NCI-H2107 treated with DMSO at 0.1 percent for 48 hours (cell line): ENCODE measurements at regions not wholly inside any gene's neighbourhood (a gene's known extent, or its start where the extent isn't known, plus 50 kb on each side); places are given as distances from the start of the nearest gene placed in this dataset.

Experiments
- DNase-seq: peaks from one replicate; lab custom pipeline; 2025; ENCODE audit not compliant: unreplicated experiment; lab: John Stamatoyannopoulos, UW

GRCh38 chr18:30376515-30376914 lies 666.0 kb downstream of the DSC3 start:
- DNase-seq: no peak

- no peak for DNase-seq
Measured at GRCh38 chr18:30361864-30362540, 680.5 kb downstream of the DSC3 start.

GRCh38 chr18:30359521-30359920 lies 683.0 kb downstream of the DSC3 start:
- DNase-seq: no peak

GRCh38 chr18:30358555-30358954 lies 684.0 kb downstream of the DSC3 start:
- DNase-seq: no peak

- no peak for DNase-seq
Measured at GRCh38 chr18:30352551-30353168, 689.9 kb downstream of the DSC3 start.

GRCh38 chr18:30350263-30350662 lies 692.3 kb downstream of the DSC3 start:
- no peak for DNase-seq

GRCh38 chr18:30343090-30343489 lies 699.5 kb downstream of the DSC3 start:
- no peak for DNase-seq

GRCh38 chr18:30342675-30343074 lies 699.9 kb downstream of the DSC3 start:
- no peak for DNase-seq

- no peak for DNase-seq
Measured at GRCh38 chr18:30334781-30335180, 707.8 kb downstream of the DSC3 start.

- no peak for DNase-seq
Measured at GRCh38 chr18:30333310-30333709, 709.2 kb downstream of the DSC3 start.

GRCh38 chr18:30328839-30329238 lies 713.7 kb downstream of the DSC3 start:
- no peak for DNase-seq

- no peak for DNase-seq
Measured at GRCh38 chr18:30302181-30302580, 740.4 kb downstream of the DSC3 start.

- no peak for DNase-seq
Measured at GRCh38 chr18:30298769-30299168, 743.8 kb downstream of the DSC3 start.

GRCh38 chr18:30288662-30289414 lies 753.7 kb downstream of the DSC3 start:
- DNase-seq: no peak

- no peak for DNase-seq
Measured at GRCh38 chr18:30280861-30281470, 761.6 kb downstream of the DSC3 start.

GRCh38 chr18:30280186-30280585 lies 762.4 kb downstream of the DSC3 start:
- DNase-seq: no peak

- no peak for DNase-seq
Measured at GRCh38 chr18:30277676-30278075, 764.9 kb downstream of the DSC3 start.

- no peak for DNase-seq
Measured at GRCh38 chr18:30271716-30272115, 770.8 kb downstream of the DSC3 start.

GRCh38 chr18:30265190-30265589 lies 777.4 kb downstream of the DSC3 start:
- no peak for DNase-seq

GRCh38 chr18:30254331-30254730 lies 788.2 kb downstream of the DSC3 start:
- DNase-seq: no peak

GRCh38 chr18:30248056-30248455 lies 794.5 kb downstream of the DSC3 start:
- no peak for DNase-seq
